Right hindlimb (tissue), 1 donor: ENCODE measurements at regions not wholly inside any gene's neighbourhood (a gene's known extent, or its start where the extent isn't known, plus 50 kb on each side); places are given as distances from the start of the nearest gene placed in this dataset.

Source experiments
- DNase-seq: peaks from one replicate; pipeline ENCODE4 v3.0.0-alpha.2; 2018

DNA sequence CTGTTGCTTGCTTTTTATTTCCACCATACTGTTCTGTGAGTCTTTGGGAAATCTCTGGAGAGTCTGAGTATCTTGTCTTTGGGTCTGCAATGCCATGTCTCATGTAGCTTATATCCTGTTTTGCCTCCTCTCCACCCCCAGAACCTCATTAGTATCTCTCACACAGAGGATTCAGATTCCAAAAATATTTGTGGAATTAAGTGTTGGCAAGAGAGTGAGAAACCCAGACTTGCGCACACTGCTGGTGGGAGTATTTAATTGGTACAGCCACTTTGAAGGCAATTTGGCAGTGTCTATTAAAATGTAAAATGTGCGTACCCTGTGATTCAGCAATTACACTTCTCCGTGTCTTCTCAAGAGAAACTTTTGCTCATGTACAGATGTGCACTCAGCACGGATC is 68.6 kb downstream of the ZNF621 start:
- DNase-seq: no peak

DNA sequence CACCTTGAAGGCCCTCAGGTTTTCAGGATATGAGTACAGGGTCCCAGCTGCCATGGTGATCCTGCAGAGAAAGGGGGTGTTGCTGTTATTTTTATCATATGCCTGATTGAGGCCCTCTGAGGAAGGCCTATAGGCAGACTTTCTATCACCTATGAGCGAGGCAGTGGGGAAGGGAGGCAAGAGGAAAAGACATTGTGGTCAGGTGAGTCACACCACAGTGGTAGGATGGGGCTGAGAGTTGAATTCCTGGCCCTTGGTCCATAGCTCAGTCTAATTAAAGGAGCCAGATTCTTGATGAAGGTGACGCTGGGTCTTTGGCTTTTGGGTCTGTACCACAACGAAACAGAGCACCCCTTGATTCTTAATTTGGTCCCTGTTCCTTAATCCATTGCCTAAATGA is 72.7 kb downstream of the ZNF621 start:
- no peak for DNase-seq

DNA sequence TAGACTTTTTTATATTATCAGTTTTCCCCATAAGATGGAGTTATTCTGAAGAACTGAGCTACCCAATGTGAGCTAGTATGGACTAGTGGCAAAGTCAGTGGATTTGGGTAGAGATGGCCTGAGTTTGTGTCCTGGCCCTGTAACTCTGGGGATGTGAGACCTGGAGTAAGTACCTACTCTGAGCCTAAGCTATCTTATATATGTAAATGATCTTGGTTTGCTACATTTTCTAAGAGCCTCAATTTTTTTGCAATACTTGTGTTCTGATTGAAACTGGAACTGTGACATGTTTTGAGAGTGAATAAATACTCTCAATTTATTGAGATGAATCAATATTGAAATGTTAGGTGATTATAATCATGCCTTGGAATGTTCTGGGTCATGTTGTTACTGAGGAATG is 73.6 kb downstream of the ZNF621 start:
- DNase-seq: no peak

DNA sequence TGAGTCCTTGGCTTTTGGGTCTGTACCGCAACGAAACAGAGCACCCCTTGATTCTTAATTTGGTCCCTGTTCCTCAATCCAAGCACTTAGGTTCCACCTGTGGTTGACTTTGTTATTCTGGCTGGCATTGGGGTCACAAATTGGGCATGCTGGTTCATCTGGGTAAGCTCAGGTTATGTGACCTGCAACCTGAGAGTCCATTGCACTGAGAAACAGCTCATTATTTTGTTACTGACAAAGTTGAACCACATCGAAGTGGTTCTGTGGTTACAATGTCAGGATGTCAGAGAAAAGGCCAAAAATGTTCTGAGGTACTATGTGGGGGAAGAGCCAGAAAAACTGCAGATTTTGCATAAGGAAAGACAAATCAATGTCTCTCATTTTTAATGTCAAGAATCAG is 74.2 kb downstream of the ZNF621 start:
- DNase-seq: no peak

- no peak for DNase-seq
Measured at GRCh38 chr3:40602778-40603385, 78.1 kb downstream of the ZNF621 start.

DNA sequence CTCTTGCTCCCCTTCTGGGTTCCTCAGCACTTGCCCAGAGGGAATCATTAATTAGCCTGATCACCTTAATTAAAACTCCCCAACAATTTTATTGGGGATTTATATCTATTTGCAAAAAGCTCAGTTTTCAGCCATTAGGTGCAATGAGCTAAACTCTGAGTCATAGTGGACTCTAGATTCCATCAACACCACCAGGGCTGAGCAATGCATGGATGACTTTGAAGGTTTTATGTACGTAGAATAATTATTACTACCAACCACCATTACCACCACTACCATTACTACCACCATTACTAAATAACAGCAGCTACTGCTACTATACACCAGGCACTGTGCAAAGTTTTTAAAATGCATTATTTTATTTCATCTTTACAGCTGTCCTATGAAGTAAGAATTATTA is 81.2 kb downstream of the ZNF621 start:
- DNase-seq: no peak

DNA sequence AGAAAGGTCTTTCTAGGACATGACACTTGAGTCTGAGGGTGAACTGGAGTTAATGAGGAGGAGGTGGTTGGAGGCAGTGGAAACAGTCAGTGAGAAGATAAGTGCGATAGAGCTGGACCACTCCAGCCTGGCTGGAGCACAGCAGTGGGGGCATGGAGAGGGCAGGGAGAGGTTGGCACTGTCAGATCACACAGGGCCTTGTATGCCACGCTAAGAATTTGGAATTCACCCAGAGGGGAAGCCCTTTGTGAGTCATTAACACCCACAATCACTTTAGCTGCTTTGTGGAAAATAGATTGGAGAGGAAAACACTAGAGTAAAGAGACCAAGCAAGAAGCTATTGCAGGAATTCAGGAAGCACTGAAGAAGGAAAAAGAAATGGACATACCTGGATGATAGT is 83.3 kb downstream of the ZNF621 start:
- no peak for DNase-seq

DNA sequence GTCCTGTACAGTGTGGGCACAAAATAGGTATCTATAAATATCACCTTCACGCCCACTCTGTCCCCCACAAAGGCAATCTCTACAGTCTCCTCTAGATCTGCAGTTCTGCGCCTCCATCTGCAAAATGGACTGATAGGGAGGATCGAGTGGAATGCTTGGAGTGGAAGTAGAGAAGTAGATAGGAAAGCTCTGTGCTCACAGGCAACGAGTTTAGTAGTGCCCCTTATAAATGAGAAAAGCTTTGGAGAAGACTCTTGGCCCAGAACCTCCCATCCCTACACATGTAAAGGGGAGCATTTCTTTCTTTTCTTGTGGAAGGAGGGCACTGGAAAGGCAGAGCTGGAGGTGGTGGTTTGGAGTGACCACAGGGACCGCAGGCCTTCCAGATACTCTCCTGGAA is 88.5 kb downstream of the ZNF621 start:
- no peak for DNase-seq

DNA sequence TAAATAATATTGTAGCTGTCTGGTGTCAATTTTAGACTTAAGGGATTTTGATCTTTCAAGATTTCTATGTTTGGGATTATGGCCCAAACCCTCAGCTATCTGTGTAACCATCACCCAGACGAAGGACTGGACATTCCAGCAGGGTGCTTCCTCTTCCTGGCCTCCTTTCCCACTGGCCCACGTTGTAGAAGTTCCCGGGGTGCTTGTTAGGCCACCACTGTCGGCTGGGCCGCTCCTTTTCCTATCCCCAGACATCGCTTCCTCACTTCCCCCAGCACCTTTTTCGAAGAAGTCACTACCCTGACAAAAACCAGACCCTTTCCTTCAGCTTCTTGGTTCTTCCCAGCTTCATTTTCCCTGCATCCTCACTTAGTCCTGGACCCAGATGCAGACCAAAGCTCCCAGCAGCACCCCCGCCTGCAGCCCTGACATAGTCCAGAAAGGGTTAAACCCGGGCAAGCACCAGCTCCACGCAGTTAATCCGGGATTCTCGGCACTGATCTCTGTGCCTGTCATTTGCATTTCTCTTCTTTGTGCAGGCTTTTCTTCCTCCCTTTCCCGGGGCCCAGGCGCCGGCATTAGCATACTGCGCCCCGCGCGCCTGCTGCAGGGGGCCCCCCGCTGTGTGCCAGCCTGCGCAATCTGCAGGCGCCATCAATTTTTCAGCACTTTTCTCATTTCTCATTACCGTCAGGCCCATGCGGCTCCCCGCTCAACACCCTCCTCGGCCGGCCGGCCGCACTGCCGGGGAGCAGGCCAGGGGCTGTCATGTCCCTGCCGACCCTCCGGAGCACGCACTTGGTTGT is 90.6 kb downstream of the ZNF621 start:
- DNase-seq: peak; percentile 33

- DNase-seq: no peak
Measured at GRCh38 chr3:40615918-40616819, 91.4 kb downstream of the ZNF621 start.

- DNase-seq: no peak
Measured at GRCh38 chr3:40617084-40617483, 92.3 kb downstream of the ZNF621 start.

DNA sequence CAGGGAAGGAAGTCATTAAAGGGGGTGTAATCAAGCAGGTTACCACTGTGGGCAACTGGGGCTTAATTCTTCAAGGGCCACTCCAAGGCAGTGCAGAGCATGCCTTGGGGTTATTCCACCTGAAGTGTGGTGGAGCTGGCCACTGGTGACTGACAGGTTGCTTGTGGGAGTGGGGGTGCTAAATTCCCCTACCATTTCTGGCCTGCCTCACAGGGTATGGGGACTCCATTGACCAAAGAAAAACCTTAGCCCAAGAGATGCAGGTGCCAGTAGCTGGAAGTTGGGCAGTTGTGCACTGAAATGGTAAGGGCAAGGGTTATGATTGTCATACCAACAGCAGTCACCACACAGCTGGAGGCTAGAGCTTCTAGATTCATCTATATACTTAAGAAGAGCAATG is 93.4 kb downstream of the ZNF621 start:
- no peak for DNase-seq

DNA sequence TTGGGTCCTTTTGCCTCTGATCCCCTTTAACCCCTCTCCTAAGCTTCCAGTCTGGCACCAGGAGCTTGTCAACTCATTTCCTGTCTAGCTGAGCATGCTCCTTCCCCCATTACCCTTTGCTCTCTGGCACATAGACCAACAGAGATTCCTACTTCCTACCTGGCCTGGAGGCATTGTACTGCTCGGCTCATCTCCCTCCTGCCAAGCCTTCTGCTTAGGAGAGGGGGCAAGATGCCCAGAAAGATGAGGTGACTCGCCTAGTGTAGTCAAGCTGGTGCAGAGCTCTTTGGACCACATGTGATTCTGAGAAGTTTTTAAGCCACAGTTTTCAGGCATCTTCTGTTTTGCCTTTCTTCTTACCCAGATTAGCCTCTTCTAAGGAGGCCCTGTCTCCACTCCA is 95.4 kb downstream of the ZNF621 start:
- no peak for DNase-seq

DNA sequence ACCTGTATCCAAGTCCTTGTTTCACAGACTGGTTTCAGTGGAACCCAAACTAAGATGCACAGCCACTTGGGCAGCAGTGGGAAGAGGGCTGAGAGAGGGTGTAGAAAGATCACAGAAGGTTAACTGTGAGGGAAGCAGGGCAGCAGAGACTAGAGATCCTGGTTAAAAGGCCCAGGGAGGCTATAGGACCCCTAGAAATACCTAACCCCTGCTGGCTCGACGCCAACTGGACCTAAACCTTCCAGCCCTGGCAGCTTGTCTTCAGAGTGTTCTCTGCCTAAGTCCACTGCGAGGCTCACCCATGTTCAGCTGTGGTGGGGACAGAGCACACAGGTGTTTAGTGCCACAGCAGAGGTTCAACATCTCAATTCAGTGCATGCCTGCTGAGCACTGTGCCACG is 96.5 kb downstream of the ZNF621 start:
- no peak for DNase-seq

- DNase-seq: no peak
Measured at GRCh38 chr3:40623567-40623966, 98.8 kb downstream of the ZNF621 start.

DNA sequence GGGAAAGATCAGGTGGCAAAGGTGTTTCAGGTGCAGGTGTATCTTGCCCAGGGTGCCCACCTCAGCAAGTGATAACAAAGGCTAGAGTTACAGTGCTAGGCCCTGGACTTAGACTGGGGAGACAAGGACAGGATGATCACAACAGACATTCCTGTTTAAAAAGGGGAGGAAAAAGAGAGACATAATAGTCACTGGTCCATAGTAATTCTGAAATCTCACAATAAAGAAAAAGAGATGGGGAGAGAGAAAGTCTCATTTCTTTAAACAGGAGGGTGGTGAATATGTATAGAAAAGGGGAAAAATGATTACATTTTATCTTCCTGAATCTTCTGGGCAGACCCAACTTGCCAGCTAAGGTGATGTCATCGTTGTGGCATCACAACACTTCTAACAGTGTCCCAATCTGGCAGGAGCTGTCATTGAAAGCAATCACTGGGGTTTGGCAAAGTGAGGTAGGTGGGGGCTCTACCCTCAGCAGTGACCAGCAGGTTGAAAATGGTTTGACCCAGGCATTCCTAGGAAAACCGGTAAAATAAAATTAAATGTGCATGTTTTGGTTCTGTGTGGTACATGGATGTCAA is 99.5 kb downstream of the ZNF621 start:
- no peak for DNase-seq

DNA sequence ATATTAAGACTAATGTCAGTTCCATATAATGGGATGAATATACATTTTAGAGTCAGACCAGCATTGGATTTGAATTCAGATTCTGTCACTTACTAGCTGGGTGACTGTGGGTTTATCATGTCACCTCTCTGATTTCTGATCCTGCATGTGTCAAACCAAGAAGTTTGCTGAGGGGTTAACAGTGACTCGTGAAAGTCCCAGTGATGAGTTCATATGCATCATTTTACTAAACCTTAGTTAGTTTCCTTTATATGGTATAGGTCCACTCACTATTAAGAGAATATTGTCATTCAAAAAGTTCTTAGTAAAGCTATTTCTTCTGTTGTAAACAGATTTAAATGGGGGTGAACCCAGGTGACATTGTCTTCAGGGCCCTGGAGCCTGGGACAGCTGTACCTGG is 102.3 kb downstream of the ZNF621 start:
- no peak for DNase-seq

GRCh38 chr3:40628984-40629383 is 104.2 kb downstream of the ZNF621 start:
- no peak for DNase-seq

DNA sequence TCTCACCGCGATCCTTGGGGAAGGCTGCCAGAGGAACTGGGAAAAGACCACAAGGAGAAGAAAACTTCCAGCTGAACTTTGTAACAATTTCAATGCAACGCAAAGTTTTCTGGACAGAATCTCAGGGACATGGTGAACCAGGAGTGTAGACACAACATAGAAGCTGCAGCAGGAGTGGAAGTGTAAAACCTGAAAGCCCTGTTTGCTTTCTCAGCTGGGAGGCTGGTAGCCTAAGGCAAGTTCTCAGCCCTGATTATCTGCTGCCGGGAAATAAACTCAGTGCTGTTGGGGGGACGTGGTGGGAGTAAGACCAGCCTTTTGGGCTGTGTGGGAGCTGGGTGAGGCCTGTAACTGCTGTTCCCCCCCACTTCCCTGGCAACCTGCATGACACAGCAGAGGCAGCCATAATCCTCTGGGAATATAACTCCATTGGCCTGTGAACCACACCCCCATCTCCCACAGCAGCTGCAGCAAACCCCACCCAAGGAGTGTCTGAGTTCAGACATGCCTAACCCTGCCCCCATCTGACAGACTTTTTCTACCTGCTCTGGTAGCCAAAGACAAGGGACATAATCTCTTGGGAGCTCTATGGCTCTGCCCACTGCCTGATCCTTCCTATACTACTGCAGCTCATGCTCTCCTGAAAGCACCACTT is 106.7 kb downstream of the ZNF621 start:
- no peak for DNase-seq

DNA sequence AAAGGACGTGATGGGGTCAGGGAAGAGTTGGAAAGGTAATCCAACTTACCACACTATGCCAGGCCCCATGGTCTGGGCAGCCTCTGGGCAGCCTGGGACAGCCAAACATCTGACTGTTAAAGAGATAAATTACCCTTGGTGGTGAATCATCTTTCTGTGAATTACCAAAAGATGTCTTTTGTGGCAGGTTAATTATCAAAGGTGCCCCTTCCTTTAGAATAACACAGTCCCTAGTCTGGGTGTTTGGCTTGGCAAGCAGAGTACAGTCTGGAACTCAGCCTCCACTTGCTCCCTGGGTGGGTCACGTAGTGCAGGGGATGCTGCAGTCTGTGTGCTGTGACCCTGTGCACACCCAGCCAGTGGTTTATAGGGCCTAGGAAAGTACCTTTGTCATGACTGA is 113.1 kb downstream of the ZNF621 start:
- DNase-seq: no peak

DNA sequence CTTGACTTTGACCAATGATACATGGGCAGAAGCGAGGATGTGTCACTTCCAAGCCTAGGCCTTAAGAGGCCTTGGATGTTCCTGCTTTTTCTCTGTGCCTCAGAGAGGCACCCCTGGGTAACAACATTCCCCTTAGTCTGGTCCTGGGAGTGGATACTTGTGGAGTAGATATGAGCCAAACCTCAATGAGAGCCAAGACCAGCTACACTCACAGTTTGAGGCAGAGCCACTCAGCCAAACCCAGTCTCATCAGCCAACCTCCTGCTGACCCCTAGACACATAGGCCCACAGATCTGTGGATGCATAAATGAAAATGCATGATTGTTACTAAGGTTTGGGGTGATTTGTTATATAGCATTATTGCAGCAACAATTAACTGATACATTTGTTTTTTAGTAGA is 114.2 kb downstream of the ZNF621 start:
- DNase-seq: no peak

- no peak for DNase-seq
Measured at GRCh38 chr3:40642812-40643211, 118.1 kb downstream of the ZNF621 start.

DNA sequence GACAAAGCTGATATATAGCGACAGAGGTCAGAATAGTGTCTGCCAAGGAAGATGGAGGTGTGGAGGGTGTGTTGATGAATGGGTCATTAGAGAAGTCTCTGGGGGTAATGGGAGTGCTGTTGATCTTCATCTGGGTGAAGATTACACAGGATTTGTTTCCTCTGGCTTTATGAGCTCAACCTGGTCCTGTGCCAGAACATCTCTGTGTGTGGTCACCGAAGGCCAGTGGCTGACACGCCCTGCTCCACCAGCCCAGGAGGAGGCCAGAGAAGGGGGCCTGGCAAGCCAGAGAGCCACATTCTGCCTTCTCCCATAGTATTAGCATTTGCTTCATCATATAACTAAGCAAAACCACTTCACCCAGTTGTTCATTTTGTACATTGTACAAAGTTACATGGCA is 121.1 kb downstream of the ZNF621 start:
- peak; percentile 60 for DNase-seq
